ENCODE measurements at regions not wholly inside any gene's neighbourhood (a gene's known extent, or its start where the extent isn't known, plus 50 kb on each side); places are given as distances from the start of the nearest gene placed in this dataset.

- Histone ChIP-seq H3K27me3 (replicated peaks in 1 of 7) (no peaks in the 10 kb centered on the region), H3K27ac (no peak overlapping the region), H3K4me3 (no peak overlapping the region), H3K9me3 (no peaks in the 10 kb centered on the region), H3K36me3 (no peaks in the 10 kb centered on the region), H3K4me1 (no peaks in the 10 kb centered on the region)
- no peak for DNase-seq
- TF ChIP-seq POLR2A (IDR thresholded peaks at IDR 0.05) (no peak), CTCF (IDR thresholded peaks at IDR 0.05 in 8 of 11, conservative IDR thresholded peaks at IDR 0.05 in 3 of 11) (no peak), POLR2AphosphoS5 (IDR thresholded peaks at IDR 0.05) (no peak)
- 86 to 100% (median 92%) methylated on average over 1 of the region's 1 CpG for WGBS, 5 donors
- intact Hi-C loops (cut with DNase I; ENCODE audit: low total_unique reads): no loop called here
Measured at GRCh38 chr7:85488406-85488805, 301.6 kb upstream of the SEMA3D start.

GRCh38 chr7:85483177-85483576 lies 296.3 kb upstream of the SEMA3D start:
- Histone ChIP-seq H3K27me3 (replicated peaks in 1 of 7) (no peaks in the 10 kb centered on the region), H3K4me3 (no peak overlapping the region), H3K9me3 (no peaks in the 10 kb centered on the region), H3K36me3 (no peaks in the 10 kb centered on the region), H3K27ac (no peak overlapping the region), H3K4me1 (no peaks in the 10 kb centered on the region)
- intact Hi-C loops (cut with DNase I; ENCODE audit: low total_unique reads): no loop called here
- TF ChIP-seq POLR2A (IDR thresholded peaks at IDR 0.05): no peak
- TF ChIP-seq CTCF (IDR thresholded peaks at IDR 0.05 in 8 of 11, conservative IDR thresholded peaks at IDR 0.05 in 3 of 11): no peak
- no peak for TF ChIP-seq POLR2AphosphoS5 (IDR thresholded peaks at IDR 0.05)
- DNase-seq: no peak
- 41 to 65% (median 54%) methylated on average over 1 of the region's 1 CpG for WGBS, 5 donors

- no peak overlapping the region for H3K27ac ChIP-seq
- H3K27me3 ChIP-seq (replicated peaks in 1 of 7): no peaks in the 10 kb centered on the region
- no peak overlapping the region for H3K4me3 ChIP-seq
- no peaks in the 10 kb centered on the region for H3K36me3 ChIP-seq
- DNase-seq: no peak
- H3K4me1 ChIP-seq: no peaks in the 10 kb centered on the region
- TF ChIP-seq POLR2A (IDR thresholded peaks at IDR 0.05) (no peak), POLR2AphosphoS5 (IDR thresholded peaks at IDR 0.05) (no peak), CTCF (IDR thresholded peaks at IDR 0.05 in 8 of 11, conservative IDR thresholded peaks at IDR 0.05 in 3 of 11) (no peak)
- intact Hi-C loops (cut with DNase I; ENCODE audit: low total_unique reads): no loop called here
- no peaks in the 10 kb centered on the region for H3K9me3 ChIP-seq
- whole genome bisulfite sequencing, 5 donors: 77 to 98% (median 94%) methylated on average over 1 of the region's 1 CpG
Measured at GRCh38 chr7:85480666-85481065, 293.8 kb upstream of the SEMA3D start.

GRCh38 chr7:85479918-85480643 lies 293.2 kb upstream of the SEMA3D start:
- intact Hi-C loops (cut with DNase I; ENCODE audit: low total_unique reads): no loop called here
- 67 to 72% (median 68%) methylated on average over 5 of the region's 5 CpGs for WGBS, 5 donors
- no peaks in the 10 kb centered on the region for H3K9me3 ChIP-seq
- no peak overlapping the region for H3K27ac ChIP-seq
- H3K4me3 ChIP-seq: no peak overlapping the region
- H3K27me3 ChIP-seq (replicated peaks in 1 of 7): no peaks in the 10 kb centered on the region
- DNase-seq: no peak
- TF ChIP-seq POLR2A (IDR thresholded peaks at IDR 0.05) (no peak), POLR2AphosphoS5 (IDR thresholded peaks at IDR 0.05) (no peak), CTCF (IDR thresholded peaks at IDR 0.05 in 8 of 11, conservative IDR thresholded peaks at IDR 0.05 in 3 of 11) (no peak)
- H3K36me3 ChIP-seq: no peaks in the 10 kb centered on the region
- H3K4me1 ChIP-seq: no peaks in the 10 kb centered on the region

Measured in spleen (tissue), 11 donors.